ENCODE measurements at regions not wholly inside any gene's neighbourhood (a gene's known extent, or its start where the extent isn't known, plus 50 kb on each side); places are given as distances from the start of the nearest gene placed in this dataset.

GRCh38 chr1:60695716-60696171 lies 386.6 kb upstream of the NFIA start:
- Histone ChIP-seq H3K56ac (replicated peaks; ENCODE audit: insufficient read length, low read depth, low read length) (no peak overlapping the region), H3K79me1 (ENCODE audit: low read depth, low read length) (no peaks in the 10 kb centered on the region), H2BK12ac (ENCODE audit: low read depth, low read length) (no peak overlapping the region), H2BK15ac (ENCODE audit: low read length) (no peak overlapping the region), H4K91ac (replicated peaks; ENCODE audit: insufficient read length, low read length) (no peak overlapping the region), H3K4me1 (replicated peaks in 1 of 4; ENCODE audit: control insufficient read depth in 3 of 4, insufficient read depth in 4 of 4, low read length in 3 of 4) (no peaks in the 10 kb centered on the region), H3K27ac (ENCODE audit: low read depth, low read length) (no peak overlapping the region), H3K27me3 (replicated peaks in 1 of 4; ENCODE audit: control insufficient read depth in 3 of 4, extremely low read depth in 1 of 4, insufficient read depth in 3 of 4, low read length in 3 of 4) (no peaks in the 10 kb centered on the region), H3K9me3 (ENCODE audit: insufficient read depth in 2 of 2, low read depth in 1 of 2, low read length in 1 of 2) (peaks cover 0 to 3% of the 10 kb centered on the region in 2 experiments; a peak in 1 of 4 replicates), H2BK5ac (ENCODE audit: low read depth, low read length) (no peak overlapping the region), H2BK20ac (ENCODE audit: low read length) (no peak overlapping the region), H3K4me3 (ENCODE audit: extremely low read depth in 1 of 4, insufficient read depth in 2 of 4, low read depth in 3 of 4, low read length in 4 of 4) (no peak overlapping the region), H4K8ac (ENCODE audit: extremely low read depth, insufficient read depth, low read length) (no peak overlapping the region), H3K36me3 (ENCODE audit: control insufficient read depth in 2 of 4, insufficient read depth in 4 of 4, low read length in 3 of 4) (no peaks in the 10 kb centered on the region), H4K20me1 (replicated peaks in 1 of 2; ENCODE audit: control insufficient read depth in 1 of 2, insufficient read depth in 2 of 2, low read length in 2 of 2) (no peaks in the 10 kb centered on the region), H2AFZ (ENCODE audit: low read length) (no peak overlapping the region), H3K4me2 (ENCODE audit: insufficient read depth in 1 of 2, low read depth in 2 of 2, low read length in 2 of 2) (no peak overlapping the region), H3K23ac (ENCODE audit: insufficient read length) (no peak overlapping the region), H3K4ac (replicated peaks; ENCODE audit: insufficient read length, low read depth, low read length) (no peak overlapping the region), H3K18ac (ENCODE audit: extremely low read depth, low read length) (no peak overlapping the region), H4K5ac (ENCODE audit: insufficient read length, low read depth, low read length) (no peak overlapping the region), H3K9ac (replicated peaks in 1 of 4; ENCODE audit: extremely low read depth in 1 of 4, low read depth in 3 of 4, low read length in 3 of 4) (no peak overlapping the region), H2AK5ac (ENCODE audit: low read depth, low read length) (no peak overlapping the region), H3K14ac (ENCODE audit: insufficient read length) (no peak overlapping the region), H3K79me2 (ENCODE audit: control insufficient read depth in 1 of 2, insufficient read depth in 2 of 2, low read length in 2 of 2) (no peaks in the 10 kb centered on the region), H3K23me2 (ENCODE audit: low read depth, low read length) (no peaks in the 10 kb centered on the region), H2BK120ac (replicated peaks; ENCODE audit: low read depth, low read length) (no peak overlapping the region)
- WGBS, 2 experiments (ENCODE audit: extremely low coverage in 1 of 2, insufficient coverage in 1 of 2, insufficient read length in 1 of 2, insufficient replicate concordance in 2 of 2, low coverage in 1 of 2, low lambda C conversion rate in 2 of 2, missing lambda C conversion rate in 1 of 2): 87% methylated on average over 6 of the region's 6 CpGs; no CpG with 5 or more reads in 1 of the 2 experiments
- ChIA-PET POLR2A (ENCODE audit: partially characterized antibody) (no interaction called here), CTCF (ENCODE audit: partially characterized antibody) (interaction anchor here (0.6 kb wide), 1 partner anchor 130 kb away, joined by 3 read pairs; no protein-coding TSS in a partner anchor)
- FAIRE-seq (no peak), DNase-seq (ENCODE audit: low read depth in 1 of 2, low spot score in 2 of 2) (no peak)
- TF ChIP-seq RNF2 (IDR thresholded peaks at IDR 0.05; ENCODE audit: borderline replicate concordance, low read depth, low read length, missing control alignments, poor library complexity, severe bottlenecking): no peak
- no peak for TF ChIP-seq ASH2L (IDR thresholded peaks at IDR 0.05; ENCODE audit: low read length)
- TF ChIP-seq CHD1 (IDR thresholded peaks at IDR 0.05; ENCODE audit: low read depth, low read length): no peak
- no peak for TF ChIP-seq JUND (IDR thresholded peaks at IDR 0.05; ENCODE audit: low read length)
- no peak for TF ChIP-seq POLR2A (IDR thresholded peaks at IDR 0.05; ENCODE audit: control extremely low read depth in 1 of 2, low read depth in 2 of 2, low read length in 2 of 2)
- TF ChIP-seq PHF8 (conservative IDR thresholded peaks at IDR 0.05; ENCODE audit: low read depth, low read length): no peak
- no peak for TF ChIP-seq RAD21 (IDR thresholded peaks at IDR 0.05 in 1 of 2, conservative IDR thresholded peaks at IDR 0.05 in 1 of 2; ENCODE audit: low read depth in 2 of 2, low read length in 2 of 2)
- TF ChIP-seq RBBP5 (IDR thresholded peaks at IDR 0.05; ENCODE audit: borderline replicate concordance, low read depth, low read length): no peak
